ENCODE measurements at regions not wholly inside any gene's neighbourhood (a gene's known extent, or its start where the extent isn't known, plus 50 kb on each side); places are given as distances from the start of the nearest gene placed in this dataset.

- TF ChIP-seq ZNF253 (CRISPR knock-in tag; conservative IDR thresholded peaks at IDR 0.05) (no peak), GTF2E2 (tag; IDR thresholded peaks at IDR 0.05) (no peak), ZNF165 (CRISPR knock-in tag; IDR thresholded peaks at IDR 0.05; ENCODE audit: borderline replicate concordance) (no peak), IRF2 (CRISPR knock-in tag; IDR thresholded peaks at IDR 0.05) (no peak), E2F4 (CRISPR knock-in tag; IDR thresholded peaks at IDR 0.05; ENCODE audit: low read depth) (no peak), RUNX1 (IDR thresholded peaks at IDR 0.05; ENCODE audit: low read depth) (no peak), RNF219 (CRISPR knock-in tag; IDR thresholded peaks at IDR 0.05) (no peak), MAFG (tag; conservative IDR thresholded peaks at IDR 0.05) (peak; percentile 93), MEIS2 (IDR thresholded peaks at IDR 0.05; ENCODE audit: partially characterized antibody) (peak; percentile 57), MAFF (IDR thresholded peaks at IDR 0.05; ENCODE audit: low read length) (peak; percentile 68)
Observed at GRCh38 chr5:121746763-121747162, 104.9 kb upstream of the FTMT start (continued).

GRCh38 chr5:121748686-121749085, 103.0 kb upstream of the FTMT start:
- Histone ChIP-seq H3K9ac (ENCODE audit: insufficient read depth in 1 of 2, low read depth in 2 of 2, low read length in 2 of 2) (no peak overlapping the region), H4K20me1 (replicated peaks; ENCODE audit: control insufficient read depth, insufficient read depth, low read length) (no peaks in the 10 kb centered on the region), H2AFZ (ENCODE audit: low read depth, low read length) (no peak overlapping the region), H3K4me2 (ENCODE audit: insufficient read depth, low read length) (no peak overlapping the region), H3K9me1 (ENCODE audit: control insufficient read depth, insufficient read depth, low read length) (no peaks in the 10 kb centered on the region), H3K36me3 (ENCODE audit: control insufficient read depth, insufficient read depth, low read length) (no peaks in the 10 kb centered on the region), H3K4me3 (no peak overlapping the region), H3K27me3 (ENCODE audit: control insufficient read depth in 2 of 2, insufficient read depth in 2 of 2, low read length in 2 of 2) (no peaks in the 10 kb centered on the region), H3K9me3 (replicated peaks; ENCODE audit: control insufficient read depth, insufficient read depth, low read depth, low read length) (no peaks in the 10 kb centered on the region; the same call in 1 of the 2 replicates), H3K4me1 (replicated peaks in 1 of 2; ENCODE audit: control insufficient read depth in 2 of 2, insufficient read depth in 2 of 2, low read length in 2 of 2) (peaks cover 0 to 3% of the 10 kb centered on the region in 2 experiments; a peak in 1 of 5 replicates), H3K27ac (ENCODE audit: extremely low read depth, low read depth, low read length) (no peak overlapping the region), H3K79me2 (ENCODE audit: control insufficient read depth, insufficient read depth, low read length) (no peaks in the 10 kb centered on the region)
- BruUV-seq (replicated peaks), result no TSS peak
- intact Hi-C loops (cut with micrococcal nuclease) (no loop called here), in situ Hi-C loops (cut with MboI) (no loop called here)
- FAIRE-seq (no peak), DNase-seq (ENCODE audit: extremely low read depth in 1 of 4, low spot score in 3 of 4) (no peak), ATAC-seq (no peak)
- CTCF ChIA-PET (ENCODE audit: low intra/inter-chr PET ratio), result no interaction called here
- TF ChIP-seq ZNF695 (CRISPR knock-in tag; IDR thresholded peaks at IDR 0.05), result no peak
- TF ChIP-seq FOSL1 (tag; conservative IDR thresholded peaks at IDR 0.05), result no peak
- no peak for TF ChIP-seq NFXL1 (CRISPR knock-in tag; IDR thresholded peaks at IDR 0.05)
- POLR2A ChIA-PET, result interaction anchor here (1.2 kb wide), 1 partner anchor 15 kb away, joined by 3 read pairs; no protein-coding TSS in a partner anchor

Measured in K562 (cell line).